GM19025 (cell line): ENCODE measurements at regions not wholly inside any gene's neighbourhood (a gene's known extent, or its start where the extent isn't known, plus 50 kb on each side); places are given as distances from the start of the nearest gene placed in this dataset.
A peak's percentile ranks its signal among the peaks of the same experiment; 100 is the strongest.

ENCODE experiments used
- ATAC-seq: cut with Tn5 transposase; IDR thresholded peaks from one replicate; pipeline ENCODE4 v1.9.1; 2021; ENCODE audit warnings: mild to moderate bottlenecking, low read depth, moderate library complexity; ENCODE audit not compliant: unreplicated experiment

GRCh38 chr1:199639453-199639852 is 388.1 kb upstream of the NR5A2 start:
- no peak for ATAC-seq

- ATAC-seq: no peak
Observed at GRCh38 chr1:199641531-199641930, 386.0 kb upstream of the NR5A2 start.

- ATAC-seq: no peak
Observed at GRCh38 chr1:199644912-199645311, 382.6 kb upstream of the NR5A2 start.

- no peak for ATAC-seq
Observed at GRCh38 chr1:199646761-199647160, 380.7 kb upstream of the NR5A2 start.

GRCh38 chr1:199657449-199657848 is 370.1 kb upstream of the NR5A2 start:
- no peak for ATAC-seq

- no peak for ATAC-seq
Observed at GRCh38 chr1:199660071-199660470, 367.4 kb upstream of the NR5A2 start.

- ATAC-seq: no peak
Observed at GRCh38 chr1:199665371-199665770, 362.1 kb upstream of the NR5A2 start.

- no peak for ATAC-seq
Observed at GRCh38 chr1:199667089-199667488, 360.4 kb upstream of the NR5A2 start.

GRCh38 chr1:199669916-199670315 is 357.6 kb upstream of the NR5A2 start:
- ATAC-seq: no peak

GRCh38 chr1:199671684-199672083 is 355.8 kb upstream of the NR5A2 start:
- no peak for ATAC-seq

- ATAC-seq: no peak
Observed at GRCh38 chr1:199675937-199676336, 351.6 kb upstream of the NR5A2 start.

- ATAC-seq: no peak
Observed at GRCh38 chr1:199678771-199679170, 348.7 kb upstream of the NR5A2 start.

- no peak for ATAC-seq
Observed at GRCh38 chr1:199682081-199682480, 345.4 kb upstream of the NR5A2 start.

- ATAC-seq: peak; percentile 82
Observed at GRCh38 chr1:199684686-199685273, 342.7 kb upstream of the NR5A2 start.

GRCh38 chr1:199685369-199685768 is 342.1 kb upstream of the NR5A2 start:
- ATAC-seq: no peak

GRCh38 chr1:199687321-199687720 is 340.2 kb upstream of the NR5A2 start:
- ATAC-seq: no peak

- ATAC-seq: no peak
Observed at GRCh38 chr1:199688133-199688676, 339.3 kb upstream of the NR5A2 start.

- no peak for ATAC-seq
Observed at GRCh38 chr1:199688774-199689173, 338.7 kb upstream of the NR5A2 start.

GRCh38 chr1:199690496-199690895 is 337.0 kb upstream of the NR5A2 start:
- ATAC-seq: no peak

GRCh38 chr1:199691540-199691939 is 336.0 kb upstream of the NR5A2 start:
- no peak for ATAC-seq

GRCh38 chr1:199693724-199694123 is 333.8 kb upstream of the NR5A2 start:
- no peak for ATAC-seq

GRCh38 chr1:199696225-199696624 is 331.3 kb upstream of the NR5A2 start:
- ATAC-seq: no peak

GRCh38 chr1:199698222-199698621 is 329.3 kb upstream of the NR5A2 start:
- ATAC-seq: no peak
